ENCODE measurements at regions not wholly inside any gene's neighbourhood (a gene's known extent, or its start where the extent isn't known, plus 50 kb on each side); places are given as distances from the start of the nearest gene placed in this dataset.

DNA sequence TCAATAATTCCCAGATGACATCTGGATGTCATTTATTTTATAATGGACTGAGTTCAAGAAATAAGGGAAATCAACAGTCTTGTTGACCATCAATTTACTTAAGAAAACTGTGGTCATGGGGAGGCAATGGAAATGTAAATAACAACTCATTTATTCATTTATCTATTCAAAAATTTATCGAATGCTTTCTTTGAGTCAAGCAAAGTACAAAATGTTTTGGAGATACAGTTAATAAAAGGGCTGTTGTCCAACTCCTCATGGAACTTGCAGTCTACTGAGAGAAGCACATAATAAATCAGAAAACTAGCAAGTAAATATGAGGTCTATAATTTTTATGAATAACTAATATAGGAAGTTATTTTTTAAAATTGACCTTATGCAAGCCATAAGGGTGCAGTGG lies 65.5 kb upstream of the KITLG start:
- H3F3A ChIP-seq (ENCODE audit: low read length, unreplicated experiment) = no peaks in the 10 kb centered on the region
- ChIA-PET CTCF (no interaction called here), POLR2A (ENCODE audit: unreplicated experiment) (no interaction called here)
- no peaks in the 10 kb centered on the region for H3K27me3 ChIP-seq (ENCODE audit: low read length)
- H3K4me3 ChIP-seq (ENCODE audit: low read length) = no peak overlapping the region
- no peaks in the 10 kb centered on the region for H3K79me2 ChIP-seq (ENCODE audit: low read length)
- intact Hi-C loops (cut with micrococcal nuclease) = no loop called here
- no TSS peak for BruUV-seq (replicated peaks)
- no peaks in the 10 kb centered on the region for H3K9me2 ChIP-seq (replicated peaks; ENCODE audit: low read length)
- H3K4me2 ChIP-seq (ENCODE audit: low read length) = no peak overlapping the region
- no peaks in the 10 kb centered on the region for H3K9me3 ChIP-seq (ENCODE audit: low read length)
- no peak overlapping the region for H3K27ac ChIP-seq (ENCODE audit: low read length)
- no peak overlapping the region for H3K9ac ChIP-seq (ENCODE audit: low read length)
- no peak for DNase-seq
- H3K36me3 ChIP-seq (ENCODE audit: low read depth, low read length) = no peaks in the 10 kb centered on the region
- no peak for TF ChIP-seq EZH2phosphoT487 (IDR thresholded peaks at IDR 0.05; ENCODE audit: borderline replicate concordance, low read length)
- TF ChIP-seq, protein P1, sequence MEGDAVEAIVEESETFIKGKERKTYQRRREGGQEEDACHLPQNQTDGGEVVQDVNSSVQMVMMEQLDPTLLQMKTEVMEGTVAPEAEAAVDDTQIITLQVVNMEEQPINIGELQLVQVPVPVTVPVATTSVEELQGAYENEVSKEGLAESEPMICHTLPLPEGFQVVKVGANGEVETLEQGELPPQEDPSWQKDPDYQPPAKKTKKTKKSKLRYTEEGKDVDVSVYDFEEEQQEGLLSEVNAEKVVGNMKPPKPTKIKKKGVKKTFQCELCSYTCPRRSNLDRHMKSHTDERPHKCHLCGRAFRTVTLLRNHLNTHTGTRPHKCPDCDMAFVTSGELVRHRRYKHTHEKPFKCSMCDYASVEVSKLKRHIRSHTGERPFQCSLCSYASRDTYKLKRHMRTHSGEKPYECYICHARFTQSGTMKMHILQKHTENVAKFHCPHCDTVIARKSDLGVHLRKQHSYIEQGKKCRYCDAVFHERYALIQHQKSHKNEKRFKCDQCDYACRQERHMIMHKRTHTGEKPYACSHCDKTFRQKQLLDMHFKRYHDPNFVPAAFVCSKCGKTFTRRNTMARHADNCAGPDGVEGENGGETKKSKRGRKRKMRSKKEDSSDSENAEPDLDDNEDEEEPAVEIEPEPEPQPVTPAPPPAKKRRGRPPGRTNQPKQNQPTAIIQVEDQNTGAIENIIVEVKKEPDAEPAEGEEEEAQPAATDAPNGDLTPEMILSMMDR (conservative IDR thresholded peaks at IDR 0.05; ENCODE audit: low read depth, low read length) = no peak
- no peak for TF ChIP-seq EZH2 (IDR thresholded peaks at IDR 0.05; ENCODE audit: low read length, unreplicated experiment)
- ATAC-seq = no peak
- H4K20me1 ChIP-seq (ENCODE audit: low read length) = no peaks in the 10 kb centered on the region
- H2AFZ ChIP-seq (ENCODE audit: low read length) = no peak overlapping the region
- H3K4me1 ChIP-seq (ENCODE audit: insufficient read depth, low read length) = peaks cover 17% of the 10 kb centered on the region

DNA sequence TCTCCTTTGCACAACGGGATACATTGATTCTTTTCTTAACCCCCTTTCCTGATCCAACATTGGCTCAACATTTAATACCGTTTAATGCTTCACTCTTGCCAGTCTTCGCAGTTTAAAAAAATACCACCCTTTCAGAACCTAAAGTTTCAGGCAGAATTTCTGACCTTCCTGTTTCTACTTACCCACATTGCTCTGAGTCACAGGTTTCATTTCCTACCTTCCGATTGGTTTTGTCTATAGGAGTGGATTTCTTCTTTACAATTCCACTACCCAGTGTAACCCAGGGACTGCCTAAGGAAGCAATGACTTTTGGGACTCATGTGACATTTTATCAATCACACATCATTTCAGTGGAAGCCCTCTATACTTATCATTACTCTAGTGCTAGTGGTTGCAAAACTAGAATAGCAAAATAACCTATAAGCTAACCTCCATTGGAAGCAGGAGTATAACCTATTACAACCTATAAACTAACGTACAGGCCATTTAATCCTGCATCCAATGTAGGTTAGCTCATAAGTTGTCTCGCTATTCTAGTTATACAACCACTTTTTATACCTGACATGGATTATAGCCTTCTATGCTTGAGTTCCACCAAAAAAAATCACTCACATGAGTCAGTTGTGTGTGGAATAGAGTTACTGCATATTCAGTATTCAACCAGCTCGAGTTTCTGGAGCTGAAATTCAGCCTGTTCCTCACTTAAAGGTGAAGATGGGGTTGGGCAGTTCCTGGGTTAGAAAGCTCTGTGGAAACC lies 64.9 kb upstream of the KITLG start:
- H3K9ac ChIP-seq (ENCODE audit: low read length) = no peak overlapping the region
- no peak overlapping the region for H3K27ac ChIP-seq (ENCODE audit: low read length)
- BruUV-seq (replicated peaks) = no TSS peak
- H3K9me2 ChIP-seq (replicated peaks; ENCODE audit: low read length) = no peaks in the 10 kb centered on the region
- no peaks in the 10 kb centered on the region for H3K36me3 ChIP-seq (ENCODE audit: low read depth, low read length)
- H4K20me1 ChIP-seq (ENCODE audit: low read length) = no peaks in the 10 kb centered on the region
- H3F3A ChIP-seq (ENCODE audit: low read length, unreplicated experiment) = no peaks in the 10 kb centered on the region
- H3K4me2 ChIP-seq (ENCODE audit: low read length) = no peak overlapping the region
- peaks cover 10% of the 10 kb centered on the region; the same call in 1 of the 2 replicates for H3K4me1 ChIP-seq (ENCODE audit: insufficient read depth, low read length)
- no peaks in the 10 kb centered on the region for H3K79me2 ChIP-seq (ENCODE audit: low read length)
- ChIA-PET CTCF (no interaction called here), POLR2A (ENCODE audit: unreplicated experiment) (no interaction called here)
- no peak overlapping the region for H3K4me3 ChIP-seq (ENCODE audit: low read length)
- no peaks in the 10 kb centered on the region for H3K9me3 ChIP-seq (ENCODE audit: low read length)
- H2AFZ ChIP-seq (ENCODE audit: low read length) = no peak overlapping the region
- ATAC-seq = no peak
- no peaks in the 10 kb centered on the region for H3K27me3 ChIP-seq (ENCODE audit: low read length)
- TF ChIP-seq, protein P1 (conservative IDR thresholded peaks at IDR 0.05; ENCODE audit: low read depth, low read length) = no peak
- TF ChIP-seq EZH2phosphoT487 (IDR thresholded peaks at IDR 0.05; ENCODE audit: borderline replicate concordance, low read length) = no peak
- no peak for TF ChIP-seq EZH2 (IDR thresholded peaks at IDR 0.05; ENCODE audit: low read length, unreplicated experiment)
- no peak for DNase-seq
- intact Hi-C loops (cut with micrococcal nuclease) = no loop called here

DNA sequence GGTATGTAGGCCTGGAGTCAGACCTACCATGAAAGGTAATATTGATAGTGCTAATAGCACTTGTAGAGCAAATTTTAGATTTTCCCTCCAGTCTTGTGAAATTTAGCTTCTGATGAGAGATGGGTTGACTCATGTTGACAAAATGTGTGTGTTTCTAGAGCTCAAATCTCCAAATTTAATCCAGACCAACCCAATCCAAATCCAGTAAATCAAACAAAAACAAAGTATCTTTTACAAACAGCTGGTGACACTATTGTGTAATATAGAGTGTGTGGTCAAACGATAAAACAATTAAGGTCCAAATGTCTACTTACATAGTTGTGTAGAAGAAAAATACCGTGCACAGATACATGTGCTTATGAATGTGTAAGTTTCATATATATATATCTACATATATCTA lies 63.4 kb upstream of the KITLG start:
- TF ChIP-seq EZH2phosphoT487 (IDR thresholded peaks at IDR 0.05; ENCODE audit: borderline replicate concordance, low read length) = no peak
- no peak for TF ChIP-seq EZH2 (IDR thresholded peaks at IDR 0.05; ENCODE audit: low read length, unreplicated experiment)
- TF ChIP-seq, protein P1 (conservative IDR thresholded peaks at IDR 0.05; ENCODE audit: low read depth, low read length) = no peak
- no peaks in the 10 kb centered on the region for H3K79me2 ChIP-seq (ENCODE audit: low read length)
- ChIA-PET POLR2A (ENCODE audit: unreplicated experiment) (no interaction called here), CTCF (no interaction called here)
- H3K9me2 ChIP-seq (replicated peaks; ENCODE audit: low read length) = no peaks in the 10 kb centered on the region
- H3K4me3 ChIP-seq (ENCODE audit: low read length) = no peak overlapping the region
- H3K4me2 ChIP-seq (ENCODE audit: low read length) = no peak overlapping the region
- no peak overlapping the region for H3K9ac ChIP-seq (ENCODE audit: low read length)
- no peaks in the 10 kb centered on the region for H4K20me1 ChIP-seq (ENCODE audit: low read length)
- peaks cover 8% of the 10 kb centered on the region; the same call in 1 of the 2 replicates for H3K4me1 ChIP-seq (ENCODE audit: insufficient read depth, low read length)
- H2AFZ ChIP-seq (ENCODE audit: low read length) = no peak overlapping the region
- H3K27ac ChIP-seq (ENCODE audit: low read length) = no peak overlapping the region
- ATAC-seq (no peak), DNase-seq (no peak)
- no peaks in the 10 kb centered on the region for H3K36me3 ChIP-seq (ENCODE audit: low read depth, low read length)
- BruUV-seq (replicated peaks) = no TSS peak
- H3K9me3 ChIP-seq (ENCODE audit: low read length) = no peaks in the 10 kb centered on the region
- intact Hi-C loops (cut with micrococcal nuclease) = no loop called here
- no peaks in the 10 kb centered on the region for H3K27me3 ChIP-seq (ENCODE audit: low read length)
- H3F3A ChIP-seq (ENCODE audit: low read length, unreplicated experiment) = no peaks in the 10 kb centered on the region
